Right atrium auricular region (tissue), 2 donors: ENCODE measurements at regions not wholly inside any gene's neighbourhood (a gene's known extent, or its start where the extent isn't known, plus 50 kb on each side); places are given as distances from the start of the nearest gene placed in this dataset.

Experiments
- DNase-seq: peaks from one replicate; pipeline ENCODE4 v3.0.0-alpha.2; 2019; ENCODE audit warnings: low spot score
- H3K27ac ChIP-seq, 2 donors: fragments of 200-600 bp; sonication (generic); 1 replicate in 1 of 2; 2 replicates in 1 of 2; pipeline ENCODE4 v1.5.1; 2016 to 2019
- H3K27me3 ChIP-seq, 2 donors: fragments of 200-600 bp; sonication (generic); one replicate each; pipeline versions ENCODE4 v1.5.1 to v1.6.0; 2017 to 2019
- H3K36me3 ChIP-seq: fragments of 200-600 bp; sonication (generic); one replicate; pipeline ENCODE4 v1.5.1; 2016
- H3K4me1 ChIP-seq, 2 donors: fragments of 200-600 bp; sonication (generic); one replicate each; pipeline versions ENCODE4 v1.5.1 to v1.6.0; 2017 to 2019
- H3K4me3 ChIP-seq, 2 donors: fragments of 200-600 bp; sonication (generic); 1 replicate in 1 of 2; 2 replicates in 1 of 2; pipeline ENCODE4 v1.5.1; 2017 to 2019; ENCODE audit warnings: mild to moderate bottlenecking in 1 of 2, moderate library complexity in 1 of 2
- H3K9me3 ChIP-seq, 2 donors: fragments of 200-600 bp; sonication (generic); one replicate each; pipeline ENCODE4 v1.5.1; 2019
- TF ChIP-seq, protein P1 (sequence below), 2 donors: fragments of 200-600 bp; sonication (generic); IDR thresholded peaks; one replicate each; pipeline ENCODE4 v1.5.1; 2019; ENCODE audit warnings: antibody characterized with exemption in 2 of 2

DNA sequence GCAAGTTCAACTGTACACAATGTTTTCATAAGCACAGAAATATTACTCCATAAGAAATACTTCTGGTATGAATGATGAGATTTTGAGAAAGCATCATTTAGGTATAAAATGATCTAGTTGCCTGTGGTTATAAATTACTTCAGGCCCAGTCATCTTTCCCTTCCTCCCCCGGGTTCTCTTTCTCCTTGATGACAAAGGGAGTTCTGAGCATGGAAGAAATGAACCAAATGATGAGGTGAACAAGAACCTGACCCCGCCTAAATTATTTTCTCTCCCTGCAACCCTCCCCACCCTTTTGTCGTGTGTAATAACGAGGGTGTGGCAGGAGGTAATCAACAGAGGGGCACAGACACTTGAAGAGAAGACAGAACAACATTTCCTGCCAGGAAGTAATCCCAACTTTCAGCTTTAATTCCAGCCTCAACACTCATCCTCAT, 319.6 kb upstream of the SP8 start:
- H3K4me1 ChIP-seq: no peaks in the 10 kb centered on the region
- TF ChIP-seq, protein P1, sequence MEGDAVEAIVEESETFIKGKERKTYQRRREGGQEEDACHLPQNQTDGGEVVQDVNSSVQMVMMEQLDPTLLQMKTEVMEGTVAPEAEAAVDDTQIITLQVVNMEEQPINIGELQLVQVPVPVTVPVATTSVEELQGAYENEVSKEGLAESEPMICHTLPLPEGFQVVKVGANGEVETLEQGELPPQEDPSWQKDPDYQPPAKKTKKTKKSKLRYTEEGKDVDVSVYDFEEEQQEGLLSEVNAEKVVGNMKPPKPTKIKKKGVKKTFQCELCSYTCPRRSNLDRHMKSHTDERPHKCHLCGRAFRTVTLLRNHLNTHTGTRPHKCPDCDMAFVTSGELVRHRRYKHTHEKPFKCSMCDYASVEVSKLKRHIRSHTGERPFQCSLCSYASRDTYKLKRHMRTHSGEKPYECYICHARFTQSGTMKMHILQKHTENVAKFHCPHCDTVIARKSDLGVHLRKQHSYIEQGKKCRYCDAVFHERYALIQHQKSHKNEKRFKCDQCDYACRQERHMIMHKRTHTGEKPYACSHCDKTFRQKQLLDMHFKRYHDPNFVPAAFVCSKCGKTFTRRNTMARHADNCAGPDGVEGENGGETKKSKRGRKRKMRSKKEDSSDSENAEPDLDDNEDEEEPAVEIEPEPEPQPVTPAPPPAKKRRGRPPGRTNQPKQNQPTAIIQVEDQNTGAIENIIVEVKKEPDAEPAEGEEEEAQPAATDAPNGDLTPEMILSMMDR (IDR thresholded peaks at IDR 0.05): no peak
- DNase-seq: no peak

DNA sequence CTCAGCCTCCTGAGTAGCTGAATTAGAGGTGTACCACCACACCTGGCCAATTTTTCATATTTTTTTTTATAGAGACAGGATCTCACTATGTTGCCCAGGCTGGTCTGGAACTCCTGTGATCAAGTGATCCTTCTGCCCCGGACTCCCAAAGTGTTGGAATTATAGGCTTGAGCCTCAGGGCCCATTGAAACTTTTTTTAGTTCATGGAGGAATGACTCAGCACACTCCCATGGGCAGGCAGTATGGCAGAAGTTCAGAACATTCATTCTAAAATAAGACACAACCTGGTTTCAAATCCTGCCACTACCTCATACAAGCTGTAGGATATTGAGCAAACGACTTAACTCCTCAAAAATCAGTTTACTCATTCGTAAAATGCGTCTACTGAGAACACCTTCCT, 320.4 kb upstream of the SP8 start:
- TF ChIP-seq, protein P1 (IDR thresholded peaks at IDR 0.05): no peak
- Histone ChIP-seq H3K36me3 (no peaks in the 10 kb centered on the region), H3K4me3 (no peak overlapping the region), H3K27me3 (no peaks in the 10 kb centered on the region), H3K4me1 (no peaks in the 10 kb centered on the region), H3K9me3 (no peaks in the 10 kb centered on the region), H3K27ac (no peak overlapping the region)
- DNase-seq: no peak

More for the DNA sequence above, 319.6 kb upstream of the SP8 start:
- no peaks in the 10 kb centered on the region for H3K36me3 ChIP-seq
- no peak overlapping the region for H3K4me3 ChIP-seq
- H3K9me3 ChIP-seq: no peaks in the 10 kb centered on the region
- no peaks in the 10 kb centered on the region for H3K27me3 ChIP-seq
- no peak overlapping the region for H3K27ac ChIP-seq

DNA sequence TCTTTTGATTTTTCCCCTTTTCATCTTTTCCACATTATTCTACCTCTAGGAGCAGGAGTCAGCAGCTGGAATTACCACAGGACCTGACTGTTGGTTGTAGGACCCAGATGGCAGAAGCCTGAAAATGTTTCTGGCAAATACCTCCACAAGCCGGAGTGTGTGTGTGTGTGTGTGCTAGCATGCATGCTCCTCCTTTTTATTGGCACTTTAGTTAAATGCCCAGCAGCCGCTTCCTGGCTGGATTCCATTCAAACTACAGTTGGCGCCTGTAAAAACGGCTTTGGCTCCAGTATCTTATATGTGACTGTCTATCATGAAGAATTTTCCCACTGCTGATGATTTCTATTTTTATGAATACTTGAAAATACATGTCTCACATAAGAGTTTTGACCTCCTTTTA, 319.7 kb upstream of the SP4 start:
- TF ChIP-seq, protein P1 (IDR thresholded peaks at IDR 0.05): no peak
- H3K4me3 ChIP-seq: no peak overlapping the region
- H3K27me3 ChIP-seq: no peaks in the 10 kb centered on the region
- DNase-seq: no peak
- no peaks in the 10 kb centered on the region for H3K9me3 ChIP-seq
- no peak overlapping the region for H3K27ac ChIP-seq
- H3K4me1 ChIP-seq: no peaks in the 10 kb centered on the region
- H3K36me3 ChIP-seq: no peaks in the 10 kb centered on the region

DNA sequence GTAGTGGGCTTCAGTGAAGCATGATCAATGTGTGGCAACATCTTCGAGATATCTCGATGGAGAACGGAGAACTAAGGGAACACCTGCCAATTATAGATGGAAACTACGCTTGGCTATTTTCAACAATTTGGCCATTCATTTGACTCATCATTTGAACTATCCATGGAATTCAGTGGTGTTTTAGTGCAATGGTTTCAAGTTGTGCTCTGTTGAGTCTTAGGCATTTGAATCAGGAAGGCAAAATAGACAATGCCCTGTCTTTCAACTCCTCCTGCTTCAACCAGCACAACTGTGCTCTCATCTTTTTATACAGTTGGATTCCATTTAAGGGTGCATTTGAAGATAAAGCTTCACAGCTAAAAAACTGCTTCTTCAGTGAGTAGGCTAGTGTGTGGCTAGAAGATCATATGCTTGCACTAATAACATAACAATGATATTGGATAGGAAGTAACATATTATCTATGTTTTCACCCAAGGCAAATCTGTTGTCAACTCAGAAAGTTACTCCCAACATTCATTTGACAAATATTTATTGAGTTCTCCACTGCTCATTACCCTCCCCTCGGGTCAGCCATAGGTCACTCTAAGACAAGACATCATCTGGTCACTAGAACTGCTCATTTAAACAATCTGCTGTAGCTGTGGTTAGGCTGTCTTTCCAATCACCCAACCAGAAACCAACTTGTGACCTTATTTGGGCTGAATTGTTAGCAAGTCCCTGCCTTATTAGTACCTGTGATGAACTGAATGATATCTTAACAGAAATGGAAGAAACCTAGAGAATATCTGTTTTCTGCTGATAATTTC, 314.1 kb upstream of the SP4 start:
- TF ChIP-seq, protein P1 (IDR thresholded peaks at IDR 0.05): no peak
- no peak for DNase-seq
- Histone ChIP-seq H3K4me3 (no peak overlapping the region), H3K4me1 (no peaks in the 10 kb centered on the region), H3K27me3 (no peaks in the 10 kb centered on the region), H3K27ac (no peak overlapping the region), H3K36me3 (no peaks in the 10 kb centered on the region), H3K9me3 (no peaks in the 10 kb centered on the region)

DNA sequence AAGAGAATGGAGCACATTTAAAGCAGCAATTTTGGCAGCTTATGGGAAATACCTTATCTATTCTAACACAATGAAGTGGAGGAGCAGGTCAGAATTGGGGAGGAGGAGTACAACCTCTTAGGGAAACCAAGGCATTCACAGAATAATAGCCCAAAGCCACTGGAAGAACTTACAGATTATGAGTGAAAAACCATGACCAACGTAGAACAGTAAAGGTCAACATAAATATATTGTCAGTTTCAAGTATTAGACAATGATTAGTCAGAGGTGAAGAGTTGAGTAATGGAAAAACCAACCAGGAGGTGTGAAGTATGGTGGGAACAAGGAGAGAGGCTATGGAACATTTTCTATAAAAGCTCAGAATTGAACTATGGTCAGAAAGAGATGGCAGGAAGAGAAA, 304.3 kb upstream of the SP4 start:
- no peak overlapping the region for H3K27ac ChIP-seq
- no peaks in the 10 kb centered on the region for H3K36me3 ChIP-seq
- TF ChIP-seq, protein P1 (IDR thresholded peaks at IDR 0.05): no peak
- H3K27me3 ChIP-seq: no peaks in the 10 kb centered on the region
- no peak overlapping the region for H3K4me3 ChIP-seq
- H3K4me1 ChIP-seq: no peaks in the 10 kb centered on the region
- no peaks in the 10 kb centered on the region for H3K9me3 ChIP-seq
- DNase-seq: no peak

DNA sequence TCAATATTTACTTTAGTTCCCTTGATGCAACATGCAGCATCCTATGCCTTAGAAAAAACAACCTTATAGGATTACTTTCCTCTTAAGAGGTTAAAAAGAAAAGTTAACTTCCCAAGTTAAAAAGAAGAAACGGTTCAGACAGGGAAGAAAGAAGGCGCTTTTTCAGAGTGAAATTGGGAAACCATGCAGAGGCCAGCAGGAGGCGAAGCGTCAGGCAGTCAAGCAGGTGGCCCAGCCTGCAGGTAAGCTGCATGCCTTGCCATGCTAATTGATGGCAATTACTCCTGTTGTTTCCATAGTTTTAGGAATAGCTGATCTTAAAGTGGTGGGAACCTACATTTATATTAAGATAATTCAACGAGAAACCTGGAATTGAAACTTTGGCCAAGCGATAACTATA, 302.6 kb upstream of the SP4 start:
- Histone ChIP-seq H3K36me3 (no peaks in the 10 kb centered on the region), H3K4me3 (no peak overlapping the region), H3K4me1 (no peaks in the 10 kb centered on the region), H3K27ac (no peak overlapping the region), H3K27me3 (no peaks in the 10 kb centered on the region), H3K9me3 (no peaks in the 10 kb centered on the region)
- no peak for DNase-seq
- TF ChIP-seq, protein P1 (IDR thresholded peaks at IDR 0.05): no peak
